ENCODE measurements at regions not wholly inside any gene's neighbourhood (a gene's known extent, or its start where the extent isn't known, plus 50 kb on each side); places are given as distances from the start of the nearest gene placed in this dataset.

GRCh38 chr11:25734591-25735211, 597.2 kb upstream of the ANO3 start:
- Histone ChIP-seq H3K27ac (no peak overlapping the region), H3K27me3 (no peaks in the 10 kb centered on the region), H3K9me3 (replicated peaks in 1 of 3) (no peaks in the 10 kb centered on the region), H3K36me3 (replicated peaks in 1 of 2) (no peaks in the 10 kb centered on the region), H3K4me1 (replicated peaks in 1 of 2) (no peaks in the 10 kb centered on the region), H3K4me3 (no peak overlapping the region)
- peak in 4 of 6 experiments; percentile 6 to 33 (median 22) for TF ChIP-seq CTCF (IDR thresholded peaks at IDR 0.05)
- no peak for TF ChIP-seq POLR2A (IDR thresholded peaks at IDR 0.05)
- no peak for DNase-seq
- intact Hi-C loops (cut with DNase I): no loop called here
- 15 to 33% (median 31%) methylated on average over 2 of the region's 2 CpGs for WGBS, 4 donors

GRCh38 chr11:25737071-25737675, 594.8 kb upstream of the ANO3 start:
- Histone ChIP-seq H3K36me3 (replicated peaks in 1 of 2) (no peaks in the 10 kb centered on the region), H3K4me1 (replicated peaks in 1 of 2) (no peaks in the 10 kb centered on the region), H3K27ac (no peak overlapping the region), H3K4me3 (no peak overlapping the region), H3K27me3 (no peaks in the 10 kb centered on the region), H3K9me3 (replicated peaks in 1 of 3) (no peaks in the 10 kb centered on the region)
- intact Hi-C loops (cut with DNase I): no loop called here
- DNase-seq: no peak
- WGBS, 4 donors: 84 to 91% (median 88%) methylated on average over 3 of the region's 3 CpGs
- TF ChIP-seq POLR2A (IDR thresholded peaks at IDR 0.05): no peak
- TF ChIP-seq CTCF (IDR thresholded peaks at IDR 0.05): no peak

DNA sequence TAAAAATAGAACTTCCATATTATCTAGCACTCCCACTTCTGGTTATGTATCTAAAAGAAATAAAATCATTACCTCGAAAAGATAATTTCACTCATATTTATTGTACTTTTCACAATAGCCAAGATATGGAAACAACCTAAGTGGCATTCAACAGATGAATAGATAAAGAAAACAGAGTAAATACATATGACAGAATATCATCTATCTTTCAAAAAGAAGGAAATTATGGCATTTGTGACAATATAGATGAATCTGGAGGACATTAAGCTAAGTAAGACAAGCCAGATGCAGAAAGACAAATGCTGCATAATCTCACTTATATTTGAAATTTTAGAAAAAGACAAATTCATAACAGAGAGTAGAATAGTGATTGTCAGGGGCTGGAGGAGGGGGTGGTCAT, 590.0 kb upstream of the ANO3 start:
- H3K27ac ChIP-seq: no peak overlapping the region
- WGBS, 4 donors: 0 to 51% (median 23%) methylated on average over 1 of the region's 1 CpG
- no peak overlapping the region for H3K4me3 ChIP-seq
- intact Hi-C loops (cut with DNase I): no loop called here
- H3K9me3 ChIP-seq (replicated peaks in 1 of 3): no peaks in the 10 kb centered on the region
- TF ChIP-seq POLR2A (IDR thresholded peaks at IDR 0.05) (no peak), CTCF (IDR thresholded peaks at IDR 0.05) (no peak)
- no peaks in the 10 kb centered on the region for H3K4me1 ChIP-seq (replicated peaks in 1 of 2)
- H3K27me3 ChIP-seq: no peaks in the 10 kb centered on the region
- H3K36me3 ChIP-seq (replicated peaks in 1 of 2): no peaks in the 10 kb centered on the region
- DNase-seq: no peak

GRCh38 chr11:25742800-25743199, 589.1 kb upstream of the ANO3 start:
- no peak overlapping the region for H3K4me3 ChIP-seq
- no peak for TF ChIP-seq CTCF (IDR thresholded peaks at IDR 0.05)
- H3K36me3 ChIP-seq (replicated peaks in 1 of 2): no peaks in the 10 kb centered on the region
- no peaks in the 10 kb centered on the region for H3K9me3 ChIP-seq (replicated peaks in 1 of 3)
- no peaks in the 10 kb centered on the region for H3K27me3 ChIP-seq
- H3K27ac ChIP-seq: no peak overlapping the region
- intact Hi-C loops (cut with DNase I): no loop called here
- no peaks in the 10 kb centered on the region for H3K4me1 ChIP-seq (replicated peaks in 1 of 2)
- DNase-seq: no peak

Measured in adrenal gland (tissue), 9 donors.